ENCODE measurements at regions not wholly inside any gene's neighbourhood (a gene's known extent, or its start where the extent isn't known, plus 50 kb on each side); places are given as distances from the start of the nearest gene placed in this dataset.

GRCh38 chr21:35338881-35339632 lies 290.0 kb upstream of the RUNX1 start:
- no peak for DNase-seq (ENCODE audit: low read depth)

- no peak for DNase-seq (ENCODE audit: low read depth)
These were observed 289.2 kb upstream of the RUNX1 start for GRCh38 chr21:35338281-35338680.

DNA sequence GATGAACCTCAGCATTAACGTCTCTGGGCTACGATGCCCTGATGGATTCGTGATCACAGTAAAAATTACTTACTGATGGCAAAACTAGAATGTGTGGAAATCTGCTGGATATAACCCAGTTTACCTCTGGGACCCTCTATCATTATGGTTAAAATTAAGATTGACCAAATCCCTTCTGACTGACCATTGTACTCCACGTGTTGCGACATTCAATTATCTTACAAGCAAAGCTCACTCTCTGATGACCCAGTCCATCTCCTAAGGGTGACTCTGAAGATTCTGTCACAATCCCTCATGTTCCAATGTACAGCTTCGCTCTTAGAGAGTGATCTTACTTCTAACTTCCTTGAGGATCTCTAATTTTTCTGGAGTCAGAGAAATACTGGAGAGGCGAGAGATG lies 288.5 kb upstream of the RUNX1 start:
- DNase-seq (ENCODE audit: low read depth), result no peak

DNA sequence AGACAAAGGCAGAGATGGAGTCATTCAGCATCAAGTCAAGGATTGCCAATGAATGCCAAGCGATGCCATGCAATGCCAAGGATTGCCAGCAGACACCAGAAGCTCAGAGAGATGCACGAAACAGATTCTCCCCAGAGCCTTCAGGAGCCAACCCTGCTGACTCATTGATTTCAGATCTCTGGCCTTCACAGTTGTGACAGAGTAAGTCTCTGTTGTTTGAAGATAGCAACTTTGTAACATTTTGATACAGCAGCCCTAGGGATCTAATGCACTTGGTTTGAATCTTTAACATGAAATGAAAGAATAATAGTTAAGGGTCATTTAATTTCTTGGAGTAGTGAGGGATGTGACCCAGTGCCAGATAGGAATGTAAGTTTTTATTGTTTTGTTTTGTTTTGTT lies 287.4 kb upstream of the RUNX1 start:
- no peak for DNase-seq (ENCODE audit: low read depth)

DNA sequence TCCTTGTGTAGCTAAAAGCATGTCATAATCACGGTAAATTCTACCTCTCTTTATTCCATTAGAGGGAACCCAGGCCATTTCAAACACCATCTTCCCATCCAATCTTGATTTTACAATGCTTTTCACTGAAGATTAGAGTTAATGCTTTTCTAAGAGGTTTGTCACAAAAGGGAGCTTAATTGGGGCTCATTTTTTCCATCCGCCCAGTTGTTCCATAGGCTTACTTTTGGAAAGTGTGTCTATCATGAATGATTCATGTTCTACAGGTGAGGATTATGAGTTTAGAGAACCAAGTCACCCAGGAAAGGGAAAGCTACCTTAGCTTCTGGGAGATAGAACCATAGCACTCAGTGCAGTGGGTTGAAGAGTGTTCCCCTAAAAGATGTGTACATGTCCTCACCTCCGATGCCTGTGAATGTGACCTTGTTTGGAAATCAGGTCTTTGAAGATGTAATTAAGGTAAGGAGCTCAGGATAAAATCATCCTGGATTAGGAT lies 286.9 kb upstream of the RUNX1 start:
- DNase-seq (ENCODE audit: low read depth), result no peak

- no peak for DNase-seq (ENCODE audit: low read depth)
These were observed 284.9 kb upstream of the RUNX1 start for GRCh38 chr21:35333831-35334618.

- no peak for DNase-seq (ENCODE audit: low read depth)
These were observed 283.8 kb upstream of the RUNX1 start for GRCh38 chr21:35332841-35333426.

- DNase-seq (ENCODE audit: low read depth), result no peak
These were observed 281.0 kb upstream of the RUNX1 start for GRCh38 chr21:35329940-35330660.

GRCh38 chr21:35328856-35329455 lies 279.9 kb upstream of the RUNX1 start:
- no peak for DNase-seq (ENCODE audit: low read depth)

DNA sequence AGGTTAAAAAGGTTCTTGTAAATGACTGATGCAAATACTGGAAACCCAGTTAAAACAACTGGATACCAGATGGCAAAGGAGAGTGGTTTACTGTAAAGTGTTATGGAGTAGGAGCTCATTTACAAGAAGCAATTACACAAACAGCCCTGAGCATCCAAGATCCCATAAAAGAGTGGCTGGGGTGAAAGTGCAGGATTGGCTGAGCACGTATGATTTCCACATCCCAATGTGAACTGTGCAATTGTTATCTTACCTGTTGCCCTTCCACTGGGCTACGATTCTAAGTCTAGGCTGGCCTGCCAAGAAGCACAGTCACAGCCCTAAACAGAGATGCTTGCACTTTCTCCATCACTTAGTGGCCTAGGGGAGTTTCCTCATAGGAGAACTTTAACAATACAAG lies 277.6 kb upstream of the RUNX1 start:
- DNase-seq (ENCODE audit: low read depth), result no peak

DNA sequence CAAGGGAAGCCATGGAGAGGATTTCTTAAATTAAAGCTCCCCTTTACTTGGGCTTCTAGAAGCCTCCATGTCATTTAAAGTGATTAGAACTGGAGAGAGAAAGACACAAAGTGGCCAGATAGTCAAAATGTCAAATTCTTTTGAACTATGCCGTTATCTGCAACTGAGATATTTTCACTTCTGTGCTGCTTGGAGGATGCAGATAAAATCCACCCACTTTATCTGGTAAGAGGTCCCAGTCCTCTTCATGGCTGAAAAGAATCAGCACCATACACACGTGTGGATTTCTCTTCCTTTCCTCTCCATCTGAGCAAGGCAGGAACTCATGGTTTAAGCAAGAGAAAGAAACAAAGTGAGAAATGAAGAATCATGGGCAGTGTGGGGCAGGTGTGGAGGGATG lies 276.9 kb upstream of the RUNX1 start:
- DNase-seq (ENCODE audit: low read depth), result no peak

GRCh38 chr21:35324372-35325220 lies 275.5 kb upstream of the RUNX1 start:
- peak; percentile 31 for DNase-seq (ENCODE audit: low read depth)

GRCh38 chr21:35323947-35324346 lies 274.8 kb upstream of the RUNX1 start:
- DNase-seq (ENCODE audit: low read depth), result no peak

- no peak for DNase-seq (ENCODE audit: low read depth)
These were observed 272.5 kb upstream of the RUNX1 start for GRCh38 chr21:35321322-35322200.

- no peak for DNase-seq (ENCODE audit: low read depth)
These were observed 270.7 kb upstream of the RUNX1 start for GRCh38 chr21:35319684-35320283.

DNA sequence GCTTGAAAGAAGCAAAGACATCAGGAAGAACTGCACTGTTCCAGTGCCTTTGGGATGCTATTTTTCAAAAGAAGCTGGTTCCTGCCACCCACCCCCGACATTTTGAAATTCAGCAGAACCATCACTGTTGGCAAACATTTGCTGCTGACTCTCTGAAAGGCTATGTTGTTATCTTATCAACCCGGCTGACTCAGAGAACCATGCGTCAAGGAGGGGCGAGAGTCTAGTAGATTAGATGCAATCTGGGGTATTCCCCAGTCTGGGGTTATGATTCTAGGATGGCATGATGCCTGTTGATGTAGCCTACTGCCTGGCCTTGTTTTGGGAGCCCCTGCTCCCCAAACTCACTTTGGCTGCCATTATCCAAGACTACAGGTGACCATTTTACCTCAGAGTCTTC lies 267.8 kb upstream of the RUNX1 start:
- DNase-seq (ENCODE audit: low read depth), result no peak

DNA sequence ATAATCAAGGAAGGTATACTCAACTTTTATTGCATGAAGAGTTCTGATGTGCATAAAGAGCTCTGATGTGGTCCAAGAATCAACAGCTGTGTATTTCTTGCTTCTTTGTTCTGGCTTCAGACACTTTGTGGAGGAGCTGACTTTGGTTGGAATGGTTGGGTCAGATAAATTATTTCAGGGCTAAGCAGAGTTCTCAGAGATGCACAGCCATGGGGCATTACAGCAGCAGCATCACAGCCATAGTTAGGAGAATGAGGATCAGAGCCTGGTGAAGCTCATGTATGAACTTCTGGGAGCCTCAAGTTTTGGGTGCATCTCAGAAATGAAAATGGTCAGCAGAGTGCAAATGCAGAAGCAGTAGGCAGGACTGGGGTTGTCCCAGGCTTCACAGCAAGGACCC lies 267.4 kb upstream of the RUNX1 start:
- DNase-seq (ENCODE audit: low read depth), result no peak

DNA sequence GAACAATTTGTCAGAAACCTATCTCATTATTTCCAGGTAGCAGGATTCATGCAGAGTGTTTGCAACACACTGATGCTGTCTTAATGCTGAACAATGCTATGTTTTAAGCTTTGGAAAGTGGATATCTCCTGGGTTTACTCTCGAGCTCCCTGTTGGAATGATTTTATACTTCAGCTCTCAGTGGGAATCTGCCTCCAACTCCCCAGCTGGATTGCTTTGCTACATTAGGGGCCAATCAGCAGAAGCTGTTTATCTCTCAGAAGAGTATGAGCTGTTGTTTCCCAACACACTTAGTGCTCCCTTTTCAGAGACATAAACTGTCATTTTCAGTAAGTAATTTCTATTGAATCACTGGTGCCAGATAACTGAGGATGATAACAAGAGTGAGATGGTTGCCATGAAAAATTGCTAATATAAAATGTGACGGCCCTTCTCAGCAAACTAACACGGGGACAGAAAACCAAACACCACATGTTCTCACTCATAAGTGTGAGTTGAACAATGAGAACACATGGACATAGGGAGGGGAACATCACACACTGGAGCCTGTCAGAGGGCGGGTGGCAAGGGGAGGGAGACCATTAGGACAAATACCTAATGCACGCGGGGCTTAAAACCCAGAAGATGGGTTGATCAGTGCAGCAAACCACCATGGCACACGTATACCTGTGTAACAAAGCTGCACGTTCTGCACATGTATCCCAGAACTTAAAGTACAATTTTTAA lies 265.9 kb upstream of the RUNX1 start:
- no peak for DNase-seq (ENCODE audit: low read depth)

- DNase-seq (ENCODE audit: low read depth), result no peak
These were observed 262.9 kb upstream of the RUNX1 start for GRCh38 chr21:35311985-35312384.
